GM19452 (cell line): ENCODE measurements at regions not wholly inside any gene's neighbourhood (a gene's known extent, or its start where the extent isn't known, plus 50 kb on each side); places are given as distances from the start of the nearest gene placed in this dataset.

ENCODE experiments used
- ATAC-seq: cut with Tn5 transposase; IDR thresholded peaks from one replicate; pipeline ENCODE4 v1.9.1; 2021; ENCODE audit not compliant: unreplicated experiment

GRCh38 chr13:22082030-22082429 is 411.2 kb downstream of the FGF9 start:
- ATAC-seq = no peak

DNA sequence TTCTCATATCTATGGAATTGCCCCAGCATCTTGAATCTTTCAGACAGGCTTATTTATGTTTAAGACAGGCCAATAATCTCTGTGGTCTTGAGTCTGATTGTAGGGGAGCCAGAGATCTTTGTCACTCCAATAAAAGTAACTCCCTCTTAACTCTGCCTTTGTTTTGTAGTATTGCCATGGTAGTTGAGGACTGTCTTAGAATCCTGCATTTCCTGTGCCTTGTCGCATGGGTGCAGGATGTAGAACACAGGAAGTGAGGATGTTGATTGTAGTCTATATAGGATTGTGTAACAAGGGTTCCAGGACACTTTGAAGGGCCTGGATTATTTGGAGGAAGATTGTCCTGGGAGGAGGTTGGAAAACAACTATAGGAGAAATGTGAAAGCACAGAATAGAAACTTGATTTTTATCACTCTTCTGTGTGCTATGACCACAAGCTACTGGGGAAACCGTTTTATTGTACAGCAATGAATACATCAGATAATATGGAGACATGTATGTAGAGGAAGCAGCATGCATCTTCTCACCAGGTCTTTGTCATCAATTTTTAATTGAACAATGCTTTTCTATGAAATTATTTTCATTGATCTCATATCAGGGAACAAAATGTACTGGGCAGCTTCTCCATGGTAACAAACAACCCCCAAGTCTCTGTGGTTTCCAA is 411.7 kb downstream of the FGF9 start:
- ATAC-seq = no peak

GRCh38 chr13:22085001-22085400 is 414.1 kb downstream of the FGF9 start:
- ATAC-seq = no peak

DNA sequence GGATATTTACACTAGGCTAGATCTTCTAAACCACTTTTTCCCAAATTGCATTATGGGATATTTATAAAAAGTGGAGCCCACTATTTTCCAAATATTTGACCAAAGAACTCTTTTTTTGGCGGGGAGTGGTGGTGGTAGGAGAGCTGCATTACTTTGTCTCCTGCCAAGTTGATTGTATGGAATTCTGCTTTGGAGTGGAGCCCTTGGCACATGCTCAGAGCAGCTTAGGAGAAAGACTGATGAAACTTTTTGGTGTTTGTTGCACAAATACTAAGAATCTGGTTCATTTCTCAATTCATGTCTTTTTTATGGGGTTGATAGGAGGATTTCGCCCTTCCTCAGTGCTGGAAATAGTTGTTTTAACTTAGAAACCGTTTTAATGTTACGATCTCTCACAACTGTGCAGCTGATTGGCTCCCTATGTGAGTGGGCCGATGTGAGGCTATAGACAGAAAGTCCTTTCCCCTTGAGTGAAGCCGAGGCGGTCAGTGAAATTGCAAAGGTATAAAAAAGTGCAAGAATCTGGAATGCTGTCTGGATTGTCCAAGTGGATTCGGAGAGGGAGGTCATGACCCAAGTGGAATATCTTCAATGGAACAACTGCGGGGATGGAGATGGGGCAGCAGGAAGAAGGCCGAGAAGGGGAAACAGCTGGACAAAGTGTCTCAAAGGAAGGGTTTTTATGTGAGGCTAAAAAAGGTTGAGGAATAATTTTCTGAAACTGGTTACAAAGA is 415.9 kb downstream of the FGF9 start:
- ATAC-seq = no peak

GRCh38 chr13:22090106-22090505 is 419.2 kb downstream of the FGF9 start:
- ATAC-seq = no peak

DNA sequence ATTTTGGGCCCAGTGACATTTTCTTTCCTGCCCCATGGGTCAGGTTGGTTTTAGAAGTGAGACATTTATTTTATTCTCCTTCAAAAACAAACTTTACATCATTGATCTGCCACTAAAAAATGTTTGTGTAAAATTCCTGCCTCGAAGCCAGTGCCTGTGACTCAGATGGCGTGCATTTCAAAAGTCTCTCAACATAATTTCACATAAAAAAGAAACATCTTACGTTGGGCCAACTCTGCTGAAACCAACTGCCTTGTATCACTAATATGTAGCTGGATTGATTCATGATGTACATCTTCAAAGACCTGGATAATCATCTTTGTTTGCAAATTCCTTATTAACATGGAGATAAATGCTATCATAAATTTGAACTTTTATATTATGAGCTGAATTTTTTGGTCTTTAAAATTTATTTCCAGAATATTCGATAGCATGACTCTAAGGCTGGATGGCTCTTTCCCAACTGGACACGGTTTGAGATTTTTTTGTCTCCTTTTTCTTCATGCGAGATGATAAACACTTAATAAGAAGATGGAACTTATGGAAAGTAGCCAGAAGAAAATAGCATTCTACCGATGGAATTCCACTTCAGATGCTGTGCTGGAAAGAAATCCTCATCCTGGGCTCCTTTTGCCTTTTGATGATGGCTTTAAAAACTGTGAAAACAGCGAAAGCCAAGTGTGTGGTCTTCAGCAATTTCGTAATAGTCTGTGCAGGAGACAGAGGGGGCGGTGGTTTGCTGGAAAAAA is 420.5 kb downstream of the FGF9 start:
- ATAC-seq = no peak

- ATAC-seq = no peak
Measured at GRCh38 chr13:22091971-22092300, 421.1 kb downstream of the FGF9 start.

DNA sequence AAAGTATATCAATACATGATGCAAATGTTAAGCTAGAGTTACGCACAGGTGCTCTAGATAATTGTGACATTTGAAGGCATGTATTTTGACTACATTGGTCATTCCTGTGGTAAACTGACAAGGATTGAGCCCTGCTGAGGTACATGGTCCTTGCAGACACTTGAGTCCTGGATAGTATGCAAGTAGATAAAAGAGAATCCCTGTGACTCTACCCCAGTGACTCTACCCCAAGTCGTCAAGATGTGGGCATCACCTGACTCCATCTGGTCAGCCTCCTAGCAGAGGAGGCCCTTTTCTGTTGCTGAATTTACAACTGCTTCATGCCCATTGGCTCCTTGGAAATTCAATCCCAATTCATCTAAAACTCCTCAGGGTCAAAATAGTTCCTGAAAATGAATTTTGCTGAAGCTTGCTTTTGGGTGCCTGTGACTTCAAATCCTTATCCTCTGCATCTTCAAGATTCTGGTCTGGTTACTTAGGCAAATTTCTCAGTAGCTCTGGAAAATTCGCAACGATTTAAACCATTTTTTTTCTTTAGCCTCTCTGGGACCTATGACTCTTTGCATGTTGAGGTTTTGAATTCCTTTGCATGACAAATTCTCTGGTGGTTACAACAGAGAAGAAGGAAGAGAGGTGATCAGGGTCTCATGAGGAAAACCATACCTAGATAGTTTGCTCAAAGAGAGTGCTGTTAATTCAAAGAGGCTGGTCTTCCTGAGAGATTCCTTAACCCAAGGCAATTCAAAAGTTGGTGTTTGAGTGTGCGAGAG is 422.1 kb downstream of the FGF9 start:
- no peak for ATAC-seq

DNA sequence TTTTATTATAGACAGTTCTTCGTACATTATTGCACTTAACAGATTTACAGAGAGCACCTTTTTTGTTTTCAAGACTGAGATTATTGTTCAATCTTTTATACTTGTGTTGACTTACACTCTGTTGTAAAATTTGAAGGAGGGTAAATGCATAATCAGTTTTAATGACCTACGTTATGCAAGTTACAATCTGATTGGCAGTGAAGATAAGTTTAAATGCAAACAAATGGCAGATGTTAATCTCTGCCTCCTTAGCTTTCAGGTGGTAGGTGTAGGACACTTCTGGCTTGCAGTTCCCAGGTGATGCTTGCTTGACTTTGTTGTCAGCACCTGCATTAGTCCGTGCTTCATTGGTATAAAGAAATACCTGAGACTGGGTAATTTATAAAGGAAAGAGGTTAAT is 424.9 kb downstream of the FGF9 start:
- ATAC-seq = no peak

DNA sequence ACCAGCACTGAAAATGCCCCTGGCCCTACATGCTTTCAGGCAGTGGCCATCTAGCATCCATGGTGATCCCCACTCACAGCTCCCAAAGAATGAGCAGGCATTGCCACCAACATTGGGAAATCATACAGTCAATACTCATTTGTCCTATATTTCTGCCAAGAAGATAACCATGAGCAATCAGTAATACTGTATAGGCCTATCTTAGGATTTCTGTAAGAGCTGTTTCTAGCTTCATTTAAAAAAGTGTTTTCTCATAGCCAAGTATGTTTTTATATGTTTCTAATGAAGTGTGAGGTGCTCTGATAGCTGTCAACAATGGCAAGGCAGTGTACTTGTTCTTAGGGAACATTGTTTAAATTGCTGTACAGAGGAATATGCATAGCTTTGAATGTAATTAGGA is 428.7 kb downstream of the FGF9 start:
- ATAC-seq = no peak

DNA sequence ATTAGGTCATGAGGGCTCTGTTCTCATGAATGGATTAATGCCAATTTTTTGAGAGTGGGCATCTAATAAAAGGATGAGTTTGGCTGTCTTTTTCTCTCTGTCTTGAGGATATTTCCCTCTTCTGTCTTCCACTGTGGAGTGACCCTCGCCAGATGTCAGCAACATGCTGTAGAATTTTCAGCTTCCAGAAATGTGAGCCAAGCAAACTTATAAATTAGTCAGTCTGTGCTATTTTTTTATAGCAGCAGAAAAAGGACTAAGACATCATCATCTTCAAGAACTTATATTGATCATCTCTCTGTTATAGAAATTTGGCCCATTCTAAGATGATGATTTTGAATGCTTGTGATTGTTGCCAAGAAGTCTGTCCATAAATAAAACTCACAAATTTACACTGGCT is 431.4 kb downstream of the FGF9 start:
- no peak for ATAC-seq

GRCh38 chr13:22103046-22104027 is 432.5 kb downstream of the FGF9 start:
- no peak for ATAC-seq

- ATAC-seq = no peak
Measured at GRCh38 chr13:22106058-22106457, 435.2 kb downstream of the FGF9 start.

- no peak for ATAC-seq
Measured at GRCh38 chr13:22107549-22107948, 436.7 kb downstream of the FGF9 start.

- no peak for ATAC-seq
Measured at GRCh38 chr13:22108283-22108942, 437.5 kb downstream of the FGF9 start.

- no peak for ATAC-seq
Measured at GRCh38 chr13:22108979-22109378, 438.1 kb downstream of the FGF9 start.

- ATAC-seq = no peak
Measured at GRCh38 chr13:22110368-22110767, 439.5 kb downstream of the FGF9 start.

GRCh38 chr13:22111152-22111783 is 440.4 kb downstream of the FGF9 start:
- no peak for ATAC-seq

- ATAC-seq = no peak
Measured at GRCh38 chr13:22111961-22112360, 441.1 kb downstream of the FGF9 start.
